Lung (tissue), 11 donors: ENCODE measurements at regions not wholly inside any gene's neighbourhood (a gene's known extent, or its start where the extent isn't known, plus 50 kb on each side); places are given as distances from the start of the nearest gene placed in this dataset.
"Not testable (repeated sequence)": the region's sequence is repeated elsewhere in the genome, so short reads cannot be mapped to it uniquely, and the experiment has no call there.

Experiments
- ATAC-seq: fragments of 200-7000 bp; cut with Tn5 transposase; one replicate; pipeline ENCODE4 v1.9.1; 2020; ENCODE audit warnings: moderate number of reproducible peaks; ENCODE audit not compliant: insufficient read depth, low FRiP score
- DNase-seq, 3 donors: peaks; one replicate each; pipeline ENCODE4 v3.0.0-alpha.2; 2013 to 2017
- H3K27ac ChIP-seq, 2 donors: one replicate each; pipeline ENCODE4 v1.5.1; 2013; ENCODE audit warnings: mild to moderate bottlenecking in 2 of 2, moderate library complexity in 2 of 2, control low read depth in 1 of 2, inconsistent platforms in 1 of 2, low read depth in 1 of 2, low read length in 1 of 2
- H3K27me3 ChIP-seq, 3 donors: one replicate each; pipeline ENCODE4 v1.5.1; 2013; ENCODE audit warnings: low read length in 2 of 3; ENCODE audit not compliant: control insufficient read depth in 3 of 3, insufficient read depth in 3 of 3
- H3K36me3 ChIP-seq, 4 donors: one replicate each; pipeline ENCODE4 v1.5.1; 2013; ENCODE audit warnings: low read length in 4 of 4, mild to moderate bottlenecking in 1 of 4, moderate library complexity in 1 of 4; ENCODE audit not compliant: control insufficient read depth in 4 of 4, insufficient read depth in 4 of 4
- H3K4me1 ChIP-seq, 5 donors: one replicate each; pipeline ENCODE4 v1.5.1; 2013; ENCODE audit warnings: low read length in 5 of 5, mild to moderate bottlenecking in 2 of 5, moderate library complexity in 1 of 5; ENCODE audit not compliant: control insufficient read depth in 5 of 5, insufficient read depth in 5 of 5
- H3K4me3 ChIP-seq: one replicate; pipeline ENCODE4 v1.5.1; 2013; ENCODE audit warnings: mild to moderate bottlenecking, control low read depth, moderate library complexity
- H3K9ac ChIP-seq, 2 donors: one replicate each; pipeline ENCODE4 v1.5.1; 2013; ENCODE audit warnings: low read length in 2 of 2, control low read depth in 1 of 2; ENCODE audit not compliant: insufficient read depth in 1 of 2
- H3K9me3 ChIP-seq, 4 donors: one replicate each; pipeline ENCODE4 v1.5.1; 2013; ENCODE audit warnings: low read length in 3 of 4, mild to moderate bottlenecking in 1 of 4, moderate library complexity in 1 of 4; ENCODE audit not compliant: control insufficient read depth in 4 of 4, insufficient read depth in 3 of 4
- WGBS, 2 donors: extraction: QIAGEN DNeasy Blood & Tissue Kit; methylation state at CpG; one replicate each; pipeline ENCODE4 v1.1.7; 2013; 5-methylcytosine and 5-hydroxymethylcytosine counted together
- TF ChIP-seq, protein P1 (sequence below): IDR thresholded peaks from 2 replicates; pipeline ENCODE4 v1.5.1; 2012; ENCODE audit warnings: mild to moderate bottlenecking; ENCODE audit errors: control extremely low read depth, extremely low read depth
- donor health status: control.
- donor health status: control.
- donor health status: Bipolar disorder and iron deficiency.
- donor health status: healthy.
- donor health status: DM: yes; HTN: yes; CAD: no.

GRCh38 chr5:50325237-50325832 is 115.8 kb downstream of the EMB start:
- WGBS, 2 donors: 28 to 30% methylated on average over 4 of the region's 4 CpGs
- no peaks in the 10 kb centered on the region for H3K27me3 ChIP-seq
- TF ChIP-seq, protein P1, sequence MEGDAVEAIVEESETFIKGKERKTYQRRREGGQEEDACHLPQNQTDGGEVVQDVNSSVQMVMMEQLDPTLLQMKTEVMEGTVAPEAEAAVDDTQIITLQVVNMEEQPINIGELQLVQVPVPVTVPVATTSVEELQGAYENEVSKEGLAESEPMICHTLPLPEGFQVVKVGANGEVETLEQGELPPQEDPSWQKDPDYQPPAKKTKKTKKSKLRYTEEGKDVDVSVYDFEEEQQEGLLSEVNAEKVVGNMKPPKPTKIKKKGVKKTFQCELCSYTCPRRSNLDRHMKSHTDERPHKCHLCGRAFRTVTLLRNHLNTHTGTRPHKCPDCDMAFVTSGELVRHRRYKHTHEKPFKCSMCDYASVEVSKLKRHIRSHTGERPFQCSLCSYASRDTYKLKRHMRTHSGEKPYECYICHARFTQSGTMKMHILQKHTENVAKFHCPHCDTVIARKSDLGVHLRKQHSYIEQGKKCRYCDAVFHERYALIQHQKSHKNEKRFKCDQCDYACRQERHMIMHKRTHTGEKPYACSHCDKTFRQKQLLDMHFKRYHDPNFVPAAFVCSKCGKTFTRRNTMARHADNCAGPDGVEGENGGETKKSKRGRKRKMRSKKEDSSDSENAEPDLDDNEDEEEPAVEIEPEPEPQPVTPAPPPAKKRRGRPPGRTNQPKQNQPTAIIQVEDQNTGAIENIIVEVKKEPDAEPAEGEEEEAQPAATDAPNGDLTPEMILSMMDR: peak; percentile 35
- peak in 2 of 3 donors; percentile 0 to 1 for DNase-seq
- no peaks in the 10 kb centered on the region for H3K36me3 ChIP-seq
- H3K27ac ChIP-seq: no peak overlapping the region
- H3K9ac ChIP-seq: no peak overlapping the region
- peaks cover 0 to 4% (median 0%) of the 10 kb centered on the region in 4 donors for H3K9me3 ChIP-seq
- no peaks in the 10 kb centered on the region for H3K4me1 ChIP-seq
- H3K4me3 ChIP-seq: no peak overlapping the region
- ATAC-seq: no peak

DNA sequence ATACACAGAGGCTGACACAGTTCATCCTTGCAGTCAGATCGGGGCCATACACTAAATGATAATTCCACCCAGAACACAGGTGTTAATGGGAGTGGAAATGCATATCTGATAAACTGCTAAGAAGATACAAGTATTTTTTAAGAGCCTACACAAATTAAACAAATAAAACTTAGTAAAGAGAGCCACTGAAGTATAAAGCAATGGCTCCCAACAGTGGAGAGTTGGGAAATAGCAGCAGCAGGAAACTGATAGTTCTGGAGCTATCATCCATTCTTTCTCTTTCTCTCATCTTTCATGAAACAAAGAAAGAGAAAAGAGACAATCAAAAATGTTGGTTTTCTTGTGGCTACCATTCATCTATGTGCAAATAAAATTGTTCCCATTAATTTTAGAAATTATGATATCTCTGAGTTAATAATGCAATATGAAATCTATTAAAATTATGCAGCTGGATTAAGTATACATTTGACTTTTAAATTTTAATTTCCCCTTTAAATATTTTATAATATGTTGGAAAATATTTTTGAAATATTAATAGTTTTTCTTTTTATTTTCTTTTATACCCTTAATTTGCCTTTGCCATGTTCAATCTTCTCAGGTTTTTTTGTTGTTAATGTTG is 120.8 kb downstream of the EMB start:
- ATAC-seq (no peak), DNase-seq (no peak)
- H3K9ac ChIP-seq: no peak overlapping the region
- 50 to 83% methylated on average over 1 of the region's 1 CpG for WGBS, 2 donors
- no peak overlapping the region for H3K27ac ChIP-seq
- H3K4me1 ChIP-seq: no peaks in the 10 kb centered on the region
- H3K27me3 ChIP-seq: no peaks in the 10 kb centered on the region
- H3K4me3 ChIP-seq: no peak overlapping the region
- TF ChIP-seq, protein P1: no peak
- H3K36me3 ChIP-seq: no peaks in the 10 kb centered on the region
- no peaks in the 10 kb centered on the region for H3K9me3 ChIP-seq

DNA sequence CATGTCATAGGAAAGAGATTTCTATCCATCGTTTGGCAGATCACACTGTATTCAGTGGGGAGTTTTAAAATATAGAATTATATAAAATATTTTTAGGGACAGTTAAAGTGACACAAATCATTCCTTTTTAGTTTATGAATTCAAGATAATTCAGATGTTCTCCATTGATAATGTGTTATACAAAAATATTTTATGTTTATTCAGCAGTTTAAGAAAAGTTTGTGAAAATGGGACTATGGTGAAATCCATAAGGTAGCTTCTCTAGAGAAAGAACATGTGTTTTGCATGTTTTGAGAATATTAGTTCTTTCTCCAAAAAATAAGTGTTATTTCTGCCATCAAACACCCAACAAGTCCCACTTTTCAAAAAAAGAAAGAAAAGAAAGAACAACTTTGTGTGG is 122.9 kb downstream of the EMB start:
- H3K36me3 ChIP-seq: no peaks in the 10 kb centered on the region
- no peaks in the 10 kb centered on the region for H3K27me3 ChIP-seq
- no peak for DNase-seq
- H3K9ac ChIP-seq: no peak overlapping the region
- no peak for ATAC-seq
- no peak overlapping the region for H3K27ac ChIP-seq
- no peaks in the 10 kb centered on the region for H3K4me1 ChIP-seq
- H3K9me3 ChIP-seq: no peaks in the 10 kb centered on the region
- 58 to 81% methylated on average over 1 of the region's 1 CpG for whole genome bisulfite sequencing, 2 donors
- H3K4me3 ChIP-seq: no peak overlapping the region
- TF ChIP-seq, protein P1: no peak

DNA sequence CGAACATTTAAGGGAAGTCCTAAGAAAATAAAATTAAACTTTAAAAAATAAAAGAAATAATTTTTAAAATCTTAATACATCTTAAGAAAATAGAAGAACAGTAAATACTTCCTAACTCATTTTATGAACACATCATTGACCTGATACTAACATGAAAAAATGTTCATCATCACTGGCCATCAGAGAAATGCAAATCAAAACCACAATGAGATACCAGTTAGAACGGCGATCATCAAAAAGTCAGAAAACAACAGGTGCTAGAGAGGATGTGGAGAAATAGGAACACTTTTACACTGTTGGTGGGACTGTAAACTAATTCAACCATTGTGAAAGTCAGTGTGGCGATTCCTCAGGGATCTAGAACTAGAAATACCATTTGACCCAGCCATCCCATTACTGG is 134.6 kb downstream of the EMB start:
- not testable (repeated sequence) for ATAC-seq, H3K27ac ChIP-seq, H3K9ac ChIP-seq, H3K9me3 ChIP-seq, DNase-seq, H3K36me3 ChIP-seq, H3K27me3 ChIP-seq, H3K4me1 ChIP-seq, H3K4me3 ChIP-seq
- WGBS, 2 donors: 76 to 79% methylated on average over 4 of the region's 4 CpGs
